KMS-11 (cell line): ENCODE measurements at regions not wholly inside any gene's neighbourhood (a gene's known extent, or its start where the extent isn't known, plus 50 kb on each side); places are given as distances from the start of the nearest gene placed in this dataset.

Experiments used
- H2AFZ ChIP-seq: fragments of 200-600 bp; sonication (generic); 2 replicates; pipeline ENCODE4 v1.6.1; 2016; ENCODE audit warnings: antibody characterized with exemption, mixed run types, low read depth
- H3K27ac ChIP-seq: fragments of 200-600 bp; sonication (generic); 2 replicates; pipeline ENCODE4 v1.6.1; 2016; ENCODE audit warnings: mild to moderate bottlenecking, mixed run types
- H3K27me3 ChIP-seq: fragments of 200-600 bp; sonication (generic); 2 replicates; pipeline ENCODE4 v1.6.1; 2017; ENCODE audit warnings: mild to moderate bottlenecking, low read depth, mixed run types, moderate library complexity; ENCODE audit not compliant: insufficient read depth
- H3K36me3 ChIP-seq: fragments of 200-600 bp; sonication (generic); 2 replicates; pipeline ENCODE4 v1.6.1; 2017; ENCODE audit warnings: mild to moderate bottlenecking, mixed run types; ENCODE audit not compliant: insufficient read depth
- H3K4me1 ChIP-seq: fragments of 200-600 bp; sonication (generic); 2 replicates; pipeline ENCODE4 v1.6.1; 2016; ENCODE audit warnings: mild to moderate bottlenecking, low read depth, mixed run types; ENCODE audit not compliant: poor library complexity, severe bottlenecking
- H3K4me2 ChIP-seq: fragments of 200-600 bp; sonication (generic); 2 replicates; pipeline ENCODE4 v1.7.0; 2016; ENCODE audit warnings: mild to moderate bottlenecking, mixed run types
- H3K4me3 ChIP-seq: fragments of 200-600 bp; sonication (generic); IDR thresholded peaks from 2 replicates; pipeline ENCODE4 v1.6.1; 2017; ENCODE audit warnings: low read depth, low read length, mixed read lengths; ENCODE audit not compliant: insufficient read depth
- H3K79me2 ChIP-seq: fragments of 200-600 bp; sonication (generic); 2 replicates; pipeline ENCODE4 v1.6.1; 2016; ENCODE audit warnings: low read depth, mixed run types; ENCODE audit not compliant: insufficient read depth
- H3K9ac ChIP-seq: fragments of 200-600 bp; sonication (generic); 2 replicates; pipeline ENCODE4 v1.6.1; 2016; ENCODE audit warnings: mild to moderate bottlenecking, mixed run types
- H4K20me1 ChIP-seq: fragments of 200-600 bp; sonication (generic); 2 replicates; pipeline ENCODE4 v1.6.1; 2016; ENCODE audit warnings: mild to moderate bottlenecking, mixed run types; ENCODE audit not compliant: insufficient read depth
- TF ChIP-seq, protein P1 (sequence below): fragments of 200-600 bp; sonication (generic); conservative IDR thresholded peaks from 2 replicates; pipeline ENCODE4 v1.6.1; 2017; ENCODE audit warnings: low read depth, mild to moderate bottlenecking, antibody characterized with exemption, low read length, moderate library complexity, mixed read lengths

DNA sequence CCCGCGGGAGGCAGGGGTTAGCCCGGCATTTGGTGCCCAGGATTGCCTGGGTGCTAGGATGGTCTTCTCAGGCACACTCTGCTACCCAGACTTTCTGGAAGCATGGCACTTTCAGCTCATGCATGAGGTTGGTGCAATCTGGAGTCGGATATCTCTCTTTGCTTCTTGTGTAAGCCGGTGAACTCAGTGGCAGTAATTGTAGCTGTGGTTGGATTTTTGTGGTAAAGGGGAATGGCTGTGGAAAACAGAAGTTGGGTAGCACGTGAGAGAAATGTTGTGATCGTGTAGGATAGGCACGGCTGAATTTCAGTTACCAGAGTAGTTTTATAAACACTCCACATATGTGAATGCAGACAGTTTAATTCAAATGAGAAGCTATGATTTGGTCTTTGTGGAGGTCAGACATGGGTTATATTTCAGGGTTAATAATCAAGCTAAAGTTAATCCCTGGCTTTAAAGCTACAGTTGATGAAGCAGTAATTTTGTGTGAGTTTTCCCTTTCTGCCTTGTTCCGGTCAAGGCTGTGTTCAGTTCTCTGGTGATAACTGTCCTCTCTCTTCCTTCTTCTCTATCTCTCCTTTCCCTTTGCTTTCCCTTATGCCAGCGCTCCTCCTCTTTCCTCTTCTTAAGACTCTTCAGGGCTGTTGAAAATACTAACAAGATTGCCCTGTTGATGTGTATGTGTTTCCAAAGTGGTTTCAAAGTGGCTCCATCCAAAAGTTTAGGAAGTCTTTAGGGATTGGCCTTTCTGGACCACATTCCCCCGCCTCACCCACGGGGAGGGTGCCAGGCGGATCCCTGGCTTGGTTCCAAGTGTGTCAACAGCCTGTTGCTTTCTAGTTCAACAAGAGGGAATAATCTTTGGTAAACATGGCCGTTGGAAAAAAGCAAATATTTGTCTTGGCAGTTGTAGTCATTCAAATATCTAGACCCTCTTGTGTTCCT, 404.6 kb upstream of the C2CD4B start:
- H3K4me3 ChIP-seq: no peak overlapping the region
- H3K4me1 ChIP-seq: no peaks in the 10 kb centered on the region
- no peak overlapping the region for H3K27ac ChIP-seq
- H3K9ac ChIP-seq: no peak overlapping the region
- no peak overlapping the region for H3K4me2 ChIP-seq
- no peaks in the 10 kb centered on the region for H3K36me3 ChIP-seq
- TF ChIP-seq, protein P1, sequence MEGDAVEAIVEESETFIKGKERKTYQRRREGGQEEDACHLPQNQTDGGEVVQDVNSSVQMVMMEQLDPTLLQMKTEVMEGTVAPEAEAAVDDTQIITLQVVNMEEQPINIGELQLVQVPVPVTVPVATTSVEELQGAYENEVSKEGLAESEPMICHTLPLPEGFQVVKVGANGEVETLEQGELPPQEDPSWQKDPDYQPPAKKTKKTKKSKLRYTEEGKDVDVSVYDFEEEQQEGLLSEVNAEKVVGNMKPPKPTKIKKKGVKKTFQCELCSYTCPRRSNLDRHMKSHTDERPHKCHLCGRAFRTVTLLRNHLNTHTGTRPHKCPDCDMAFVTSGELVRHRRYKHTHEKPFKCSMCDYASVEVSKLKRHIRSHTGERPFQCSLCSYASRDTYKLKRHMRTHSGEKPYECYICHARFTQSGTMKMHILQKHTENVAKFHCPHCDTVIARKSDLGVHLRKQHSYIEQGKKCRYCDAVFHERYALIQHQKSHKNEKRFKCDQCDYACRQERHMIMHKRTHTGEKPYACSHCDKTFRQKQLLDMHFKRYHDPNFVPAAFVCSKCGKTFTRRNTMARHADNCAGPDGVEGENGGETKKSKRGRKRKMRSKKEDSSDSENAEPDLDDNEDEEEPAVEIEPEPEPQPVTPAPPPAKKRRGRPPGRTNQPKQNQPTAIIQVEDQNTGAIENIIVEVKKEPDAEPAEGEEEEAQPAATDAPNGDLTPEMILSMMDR: no peak
- no peaks in the 10 kb centered on the region for H4K20me1 ChIP-seq
- H3K79me2 ChIP-seq: no peaks in the 10 kb centered on the region
- no peak overlapping the region for H2AFZ ChIP-seq
- H3K27me3 ChIP-seq: no peaks in the 10 kb centered on the region

- Histone ChIP-seq H3K4me1 (no peaks in the 10 kb centered on the region), H2AFZ (no peak overlapping the region), H3K4me3 (no peak overlapping the region), H3K36me3 (no peaks in the 10 kb centered on the region), H4K20me1 (no peaks in the 10 kb centered on the region), H3K79me2 (no peaks in the 10 kb centered on the region), H3K9ac (no peak overlapping the region), H3K27me3 (no peaks in the 10 kb centered on the region), H3K4me2 (no peak overlapping the region), H3K27ac (no peak overlapping the region)
- TF ChIP-seq, protein P1: no peak
These were observed 405.3 kb upstream of the C2CD4B start for GRCh38 chr15:62570405-62570783.

- TF ChIP-seq, protein P1: no peak
- no peak overlapping the region for H2AFZ ChIP-seq
- H3K36me3 ChIP-seq: no peaks in the 10 kb centered on the region
- no peak overlapping the region for H3K9ac ChIP-seq
- no peaks in the 10 kb centered on the region for H3K27me3 ChIP-seq
- H3K27ac ChIP-seq: no peak overlapping the region
- no peaks in the 10 kb centered on the region for H3K4me1 ChIP-seq
- H4K20me1 ChIP-seq: no peaks in the 10 kb centered on the region
- no peak overlapping the region for H3K4me2 ChIP-seq
- H3K79me2 ChIP-seq: no peaks in the 10 kb centered on the region
- H3K4me3 ChIP-seq: no peak overlapping the region
These were observed 406.0 kb upstream of the C2CD4B start for GRCh38 chr15:62571072-62571471.

DNA sequence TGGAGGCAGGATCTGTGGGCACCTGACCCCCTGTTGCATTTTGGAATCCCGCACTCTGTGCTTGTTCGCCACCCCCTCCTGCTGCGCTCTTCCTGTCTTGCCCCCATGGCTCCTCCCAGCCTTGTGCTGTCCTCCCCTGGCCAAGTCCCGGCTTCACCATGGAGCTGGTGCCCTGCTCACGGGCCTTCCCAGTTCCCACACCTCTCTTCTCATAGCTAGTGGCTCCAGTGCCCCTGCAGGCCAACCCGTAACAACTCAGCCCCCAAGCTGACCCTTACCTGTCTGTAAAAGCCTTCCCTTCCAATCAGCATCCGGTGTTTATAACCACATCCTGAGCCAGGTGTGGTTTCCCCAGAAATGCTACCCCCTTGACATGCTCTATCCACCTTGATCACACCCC, 407.7 kb upstream of the C2CD4B start:
- H3K9ac ChIP-seq: no peak overlapping the region
- TF ChIP-seq, protein P1: no peak
- no peak overlapping the region for H3K27ac ChIP-seq
- H3K27me3 ChIP-seq: no peaks in the 10 kb centered on the region
- H3K4me2 ChIP-seq: no peak overlapping the region
- no peaks in the 10 kb centered on the region for H3K4me1 ChIP-seq
- no peaks in the 10 kb centered on the region for H4K20me1 ChIP-seq
- no peak overlapping the region for H2AFZ ChIP-seq
- H3K79me2 ChIP-seq: no peaks in the 10 kb centered on the region
- H3K36me3 ChIP-seq: no peaks in the 10 kb centered on the region
- H3K4me3 ChIP-seq: no peak overlapping the region
